Loucy (cell line): ENCODE measurements at regions not wholly inside any gene's neighbourhood (a gene's known extent, or its start where the extent isn't known, plus 50 kb on each side); places are given as distances from the start of the nearest gene placed in this dataset.

Source experiments
- EZH2phosphoT487 ChIP-seq: fragments of 200-600 bp; IDR thresholded peaks from 2 replicates; pipeline ENCODE4 v1.6.1; 2018; ENCODE audit warnings: antibody characterized with exemption, mild to moderate bottlenecking, moderate library complexity, borderline replicate concordance
- TF ChIP-seq, protein P1 (sequence below): fragments of 200-600 bp; sonication (generic); conservative IDR thresholded peaks from 2 replicates; pipeline ENCODE4 v1.5.1; 2014; ENCODE audit warnings: mild to moderate bottlenecking, antibody characterized with exemption, low read length

DNA sequence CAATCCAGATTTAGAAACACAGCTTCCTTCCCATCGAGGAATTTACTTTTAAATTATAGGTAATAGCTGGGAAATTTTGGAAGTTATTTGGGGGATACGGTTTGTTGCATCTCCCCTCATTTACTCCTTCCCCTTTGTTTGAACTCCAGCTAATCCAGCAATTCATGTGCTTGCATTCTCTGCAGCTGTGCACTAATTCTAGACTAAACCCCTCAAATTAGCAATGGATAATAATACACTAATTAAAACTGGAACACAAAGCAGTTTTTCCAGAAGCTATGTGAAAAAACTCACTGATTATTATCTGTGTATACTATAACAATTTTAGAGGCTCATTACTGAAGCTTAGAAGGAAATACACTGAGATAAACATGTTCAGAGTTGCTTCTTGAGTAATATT lies 751.2 kb upstream of the ZNF608 start:
- TF ChIP-seq, protein P1, sequence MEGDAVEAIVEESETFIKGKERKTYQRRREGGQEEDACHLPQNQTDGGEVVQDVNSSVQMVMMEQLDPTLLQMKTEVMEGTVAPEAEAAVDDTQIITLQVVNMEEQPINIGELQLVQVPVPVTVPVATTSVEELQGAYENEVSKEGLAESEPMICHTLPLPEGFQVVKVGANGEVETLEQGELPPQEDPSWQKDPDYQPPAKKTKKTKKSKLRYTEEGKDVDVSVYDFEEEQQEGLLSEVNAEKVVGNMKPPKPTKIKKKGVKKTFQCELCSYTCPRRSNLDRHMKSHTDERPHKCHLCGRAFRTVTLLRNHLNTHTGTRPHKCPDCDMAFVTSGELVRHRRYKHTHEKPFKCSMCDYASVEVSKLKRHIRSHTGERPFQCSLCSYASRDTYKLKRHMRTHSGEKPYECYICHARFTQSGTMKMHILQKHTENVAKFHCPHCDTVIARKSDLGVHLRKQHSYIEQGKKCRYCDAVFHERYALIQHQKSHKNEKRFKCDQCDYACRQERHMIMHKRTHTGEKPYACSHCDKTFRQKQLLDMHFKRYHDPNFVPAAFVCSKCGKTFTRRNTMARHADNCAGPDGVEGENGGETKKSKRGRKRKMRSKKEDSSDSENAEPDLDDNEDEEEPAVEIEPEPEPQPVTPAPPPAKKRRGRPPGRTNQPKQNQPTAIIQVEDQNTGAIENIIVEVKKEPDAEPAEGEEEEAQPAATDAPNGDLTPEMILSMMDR = no peak
- no peak for TF ChIP-seq EZH2phosphoT487
